ENCODE measurements at regions not wholly inside any gene's neighbourhood (a gene's known extent, or its start where the extent isn't known, plus 50 kb on each side); places are given as distances from the start of the nearest gene placed in this dataset.

DNA sequence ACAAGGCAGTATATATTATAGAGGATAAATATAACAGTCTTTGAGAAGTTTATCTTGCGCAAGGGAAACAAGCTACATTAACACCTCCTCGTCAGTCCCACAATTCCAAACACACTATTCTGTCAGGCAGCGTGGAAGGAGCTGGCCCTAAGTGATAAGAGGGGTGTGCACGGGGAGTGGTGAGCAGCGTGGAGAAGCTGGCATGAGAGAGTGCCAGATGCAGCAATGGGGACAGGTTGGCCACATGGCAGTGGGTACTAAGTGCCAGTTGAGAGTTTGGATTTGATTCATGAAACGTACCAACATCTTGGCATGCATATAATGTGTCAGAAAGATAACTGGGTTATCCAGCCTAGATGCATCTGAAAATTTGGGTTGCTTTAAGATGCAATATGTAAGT lies 460.2 kb downstream of the ICE1 start:
- no peaks in the 10 kb centered on the region for H3K36me3 ChIP-seq (ENCODE audit: insufficient read depth, low read length)
- no peak overlapping the region for H3K27ac ChIP-seq (ENCODE audit: low read length)
- no peak overlapping the region for H2AFZ ChIP-seq (ENCODE audit: low read depth, low read length)
- no peak overlapping the region for H3K9ac ChIP-seq (ENCODE audit: low read length)
- H3K4me3 ChIP-seq (ENCODE audit: low read length): no peak overlapping the region
- no peaks in the 10 kb centered on the region for H3K27me3 ChIP-seq (ENCODE audit: insufficient read depth, low read depth, low read length)
- H3K4me2 ChIP-seq (ENCODE audit: low read length): no peak overlapping the region
- no peaks in the 10 kb centered on the region for H3K9me3 ChIP-seq (ENCODE audit: low read length)
- TF ChIP-seq TAF1 (IDR thresholded peaks at IDR 0.05; ENCODE audit: low read depth) (no peak), POLR2AphosphoS5 (IDR thresholded peaks at IDR 0.05) (no peak), MXI1 (conservative IDR thresholded peaks at IDR 0.05; ENCODE audit: poor library complexity, severe bottlenecking) (no peak), EZH2 (IDR thresholded peaks at IDR 0.05; ENCODE audit: borderline replicate concordance, insufficient read depth, low read length, poor library complexity, severe bottlenecking) (no peak), EP300 (conservative IDR thresholded peaks at IDR 0.05; ENCODE audit: poor library complexity, severe bottlenecking) (no peak), RAD21 (conservative IDR thresholded peaks at IDR 0.05) (no peak), SMC3 (conservative IDR thresholded peaks at IDR 0.05; ENCODE audit: poor library complexity) (no peak)
- TF ChIP-seq, protein P1, sequence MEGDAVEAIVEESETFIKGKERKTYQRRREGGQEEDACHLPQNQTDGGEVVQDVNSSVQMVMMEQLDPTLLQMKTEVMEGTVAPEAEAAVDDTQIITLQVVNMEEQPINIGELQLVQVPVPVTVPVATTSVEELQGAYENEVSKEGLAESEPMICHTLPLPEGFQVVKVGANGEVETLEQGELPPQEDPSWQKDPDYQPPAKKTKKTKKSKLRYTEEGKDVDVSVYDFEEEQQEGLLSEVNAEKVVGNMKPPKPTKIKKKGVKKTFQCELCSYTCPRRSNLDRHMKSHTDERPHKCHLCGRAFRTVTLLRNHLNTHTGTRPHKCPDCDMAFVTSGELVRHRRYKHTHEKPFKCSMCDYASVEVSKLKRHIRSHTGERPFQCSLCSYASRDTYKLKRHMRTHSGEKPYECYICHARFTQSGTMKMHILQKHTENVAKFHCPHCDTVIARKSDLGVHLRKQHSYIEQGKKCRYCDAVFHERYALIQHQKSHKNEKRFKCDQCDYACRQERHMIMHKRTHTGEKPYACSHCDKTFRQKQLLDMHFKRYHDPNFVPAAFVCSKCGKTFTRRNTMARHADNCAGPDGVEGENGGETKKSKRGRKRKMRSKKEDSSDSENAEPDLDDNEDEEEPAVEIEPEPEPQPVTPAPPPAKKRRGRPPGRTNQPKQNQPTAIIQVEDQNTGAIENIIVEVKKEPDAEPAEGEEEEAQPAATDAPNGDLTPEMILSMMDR (IDR thresholded peaks at IDR 0.05; ENCODE audit: poor library complexity, severe bottlenecking): no peak
- TF ChIP-seq, protein P2, sequence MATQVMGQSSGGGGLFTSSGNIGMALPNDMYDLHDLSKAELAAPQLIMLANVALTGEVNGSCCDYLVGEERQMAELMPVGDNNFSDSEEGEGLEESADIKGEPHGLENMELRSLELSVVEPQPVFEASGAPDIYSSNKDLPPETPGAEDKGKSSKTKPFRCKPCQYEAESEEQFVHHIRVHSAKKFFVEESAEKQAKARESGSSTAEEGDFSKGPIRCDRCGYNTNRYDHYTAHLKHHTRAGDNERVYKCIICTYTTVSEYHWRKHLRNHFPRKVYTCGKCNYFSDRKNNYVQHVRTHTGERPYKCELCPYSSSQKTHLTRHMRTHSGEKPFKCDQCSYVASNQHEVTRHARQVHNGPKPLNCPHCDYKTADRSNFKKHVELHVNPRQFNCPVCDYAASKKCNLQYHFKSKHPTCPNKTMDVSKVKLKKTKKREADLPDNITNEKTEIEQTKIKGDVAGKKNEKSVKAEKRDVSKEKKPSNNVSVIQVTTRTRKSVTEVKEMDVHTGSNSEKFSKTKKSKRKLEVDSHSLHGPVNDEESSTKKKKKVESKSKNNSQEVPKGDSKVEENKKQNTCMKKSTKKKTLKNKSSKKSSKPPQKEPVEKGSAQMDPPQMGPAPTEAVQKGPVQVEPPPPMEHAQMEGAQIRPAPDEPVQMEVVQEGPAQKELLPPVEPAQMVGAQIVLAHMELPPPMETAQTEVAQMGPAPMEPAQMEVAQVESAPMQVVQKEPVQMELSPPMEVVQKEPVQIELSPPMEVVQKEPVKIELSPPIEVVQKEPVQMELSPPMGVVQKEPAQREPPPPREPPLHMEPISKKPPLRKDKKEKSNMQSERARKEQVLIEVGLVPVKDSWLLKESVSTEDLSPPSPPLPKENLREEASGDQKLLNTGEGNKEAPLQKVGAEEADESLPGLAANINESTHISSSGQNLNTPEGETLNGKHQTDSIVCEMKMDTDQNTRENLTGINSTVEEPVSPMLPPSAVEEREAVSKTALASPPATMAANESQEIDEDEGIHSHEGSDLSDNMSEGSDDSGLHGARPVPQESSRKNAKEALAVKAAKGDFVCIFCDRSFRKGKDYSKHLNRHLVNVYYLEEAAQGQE (IDR thresholded peaks at IDR 0.05; ENCODE audit: borderline replicate concordance): no peak
- no peaks in the 10 kb centered on the region for H3K79me2 ChIP-seq (replicated peaks; ENCODE audit: insufficient read depth, low read length)
- H3K9me2 ChIP-seq (ENCODE audit: insufficient read depth, low read length): no peaks in the 10 kb centered on the region
- H3F3A ChIP-seq (ENCODE audit: insufficient read depth, low read length, poor library complexity, severe bottlenecking): no peaks in the 10 kb centered on the region
- H4K20me1 ChIP-seq (ENCODE audit: insufficient read depth): no peaks in the 10 kb centered on the region

DNA sequence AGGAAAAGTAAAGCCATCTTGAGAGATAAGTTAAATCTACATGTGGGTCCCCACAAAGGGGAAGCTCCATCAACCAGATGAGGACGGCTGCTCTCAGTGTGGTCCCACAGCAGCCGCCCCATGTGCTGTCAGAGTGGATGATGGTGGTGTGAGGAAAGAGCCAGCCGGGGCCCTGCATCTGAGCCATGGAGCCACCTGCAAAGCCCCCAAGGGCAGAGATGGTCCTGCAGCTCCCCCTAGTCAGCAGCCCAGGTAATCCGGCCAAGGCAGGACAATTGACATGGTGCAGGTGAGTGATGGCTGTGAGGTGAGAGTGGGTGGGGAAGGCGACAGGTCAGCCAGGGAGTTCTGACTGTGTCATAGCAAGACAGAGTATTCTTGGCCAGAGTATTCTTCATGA lies 458.8 kb downstream of the ICE1 start:
- H3K9me2 ChIP-seq (ENCODE audit: insufficient read depth, low read length): no peaks in the 10 kb centered on the region
- no peaks in the 10 kb centered on the region for H3K36me3 ChIP-seq (ENCODE audit: insufficient read depth, low read length)
- H3K27me3 ChIP-seq (ENCODE audit: insufficient read depth, low read depth, low read length): no peaks in the 10 kb centered on the region

More for the DNA sequence above, 458.8 kb downstream of the ICE1 start:
- no peaks in the 10 kb centered on the region for H4K20me1 ChIP-seq (ENCODE audit: insufficient read depth)
- H3K79me2 ChIP-seq (replicated peaks; ENCODE audit: insufficient read depth, low read length): no peaks in the 10 kb centered on the region
- H3K4me3 ChIP-seq (ENCODE audit: low read length): no peak overlapping the region
- no peak overlapping the region for H2AFZ ChIP-seq (ENCODE audit: low read depth, low read length)
- no peak overlapping the region for H3K27ac ChIP-seq (ENCODE audit: low read length)
- no peaks in the 10 kb centered on the region for H3K9me3 ChIP-seq (ENCODE audit: low read length)
- H3F3A ChIP-seq (ENCODE audit: insufficient read depth, low read length, poor library complexity, severe bottlenecking): no peaks in the 10 kb centered on the region
- TF ChIP-seq MXI1 (conservative IDR thresholded peaks at IDR 0.05; ENCODE audit: poor library complexity, severe bottlenecking) (no peak), POLR2AphosphoS5 (IDR thresholded peaks at IDR 0.05) (no peak), SMC3 (conservative IDR thresholded peaks at IDR 0.05; ENCODE audit: poor library complexity) (no peak), EP300 (conservative IDR thresholded peaks at IDR 0.05; ENCODE audit: poor library complexity, severe bottlenecking) (no peak)
- TF ChIP-seq, protein P1 (IDR thresholded peaks at IDR 0.05; ENCODE audit: poor library complexity, severe bottlenecking): no peak
- TF ChIP-seq, protein P2 (IDR thresholded peaks at IDR 0.05; ENCODE audit: borderline replicate concordance): no peak
- H3K4me2 ChIP-seq (ENCODE audit: low read length): no peak overlapping the region
- no peak overlapping the region for H3K9ac ChIP-seq (ENCODE audit: low read length)

Measured in neural cell (in vitro differentiated cells).